Choroid plexus epithelial cell (primary cell): ENCODE measurements at regions not wholly inside any gene's neighbourhood (a gene's known extent, or its start where the extent isn't known, plus 50 kb on each side); places are given as distances from the start of the nearest gene placed in this dataset.
A peak's percentile ranks its signal among the peaks of the same experiment; 100 is the strongest.

Experiments
- DNase-seq: peaks from one replicate; pipeline ENCODE4 v3.0.0-alpha.2; 2010; ENCODE audit warnings: low read depth
- H3K4me3 ChIP-seq: 2 replicates; pipeline ENCODE4 v1.5.1; 2011; ENCODE audit warnings: low read depth, mild to moderate bottlenecking, control low read depth, low read length, moderate library complexity
- TF ChIP-seq, protein P1 (sequence below): conservative IDR thresholded peaks from 2 replicates; pipeline ENCODE4 v1.5.1; 2011; ENCODE audit warnings: low read depth, mild to moderate bottlenecking, control low read depth, inconsistent platforms, low read length, moderate library complexity

- TF ChIP-seq, protein P1, sequence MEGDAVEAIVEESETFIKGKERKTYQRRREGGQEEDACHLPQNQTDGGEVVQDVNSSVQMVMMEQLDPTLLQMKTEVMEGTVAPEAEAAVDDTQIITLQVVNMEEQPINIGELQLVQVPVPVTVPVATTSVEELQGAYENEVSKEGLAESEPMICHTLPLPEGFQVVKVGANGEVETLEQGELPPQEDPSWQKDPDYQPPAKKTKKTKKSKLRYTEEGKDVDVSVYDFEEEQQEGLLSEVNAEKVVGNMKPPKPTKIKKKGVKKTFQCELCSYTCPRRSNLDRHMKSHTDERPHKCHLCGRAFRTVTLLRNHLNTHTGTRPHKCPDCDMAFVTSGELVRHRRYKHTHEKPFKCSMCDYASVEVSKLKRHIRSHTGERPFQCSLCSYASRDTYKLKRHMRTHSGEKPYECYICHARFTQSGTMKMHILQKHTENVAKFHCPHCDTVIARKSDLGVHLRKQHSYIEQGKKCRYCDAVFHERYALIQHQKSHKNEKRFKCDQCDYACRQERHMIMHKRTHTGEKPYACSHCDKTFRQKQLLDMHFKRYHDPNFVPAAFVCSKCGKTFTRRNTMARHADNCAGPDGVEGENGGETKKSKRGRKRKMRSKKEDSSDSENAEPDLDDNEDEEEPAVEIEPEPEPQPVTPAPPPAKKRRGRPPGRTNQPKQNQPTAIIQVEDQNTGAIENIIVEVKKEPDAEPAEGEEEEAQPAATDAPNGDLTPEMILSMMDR, result no peak
- no peak overlapping the region for H3K4me3 ChIP-seq
- DNase-seq, result no peak
Observed at GRCh38 chr12:84730561-84731162, 181.9 kb downstream of the SLC6A15 start.

- peak; percentile 25 for DNase-seq
- TF ChIP-seq, protein P1, result no peak
Observed at GRCh38 chr12:84727961-84728360, 184.6 kb downstream of the SLC6A15 start.

DNA sequence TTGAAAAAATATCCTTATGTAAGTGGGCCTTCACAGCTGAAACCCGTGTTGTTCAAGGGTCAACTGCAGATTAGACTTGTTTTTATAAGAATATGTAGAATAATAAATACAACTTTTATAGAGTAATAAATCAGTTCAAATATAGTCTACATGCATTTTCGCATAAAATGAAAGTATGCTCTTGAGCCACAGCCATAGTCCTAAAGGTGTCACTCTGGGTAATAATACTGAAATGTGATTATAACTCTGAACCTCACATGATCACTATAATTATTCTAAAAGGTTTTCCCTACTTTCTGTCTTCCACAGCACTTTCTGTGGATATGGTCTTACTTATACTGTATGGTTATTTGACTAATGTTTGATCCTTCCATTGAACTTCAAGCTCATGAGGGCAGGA is 185.8 kb downstream of the SLC6A15 start:
- no peak for DNase-seq
- TF ChIP-seq, protein P1, result no peak
- no peak overlapping the region for H3K4me3 ChIP-seq

More at GRCh38 chr12:84727961-84728360, 184.6 kb downstream of the SLC6A15 start:
- H3K4me3 ChIP-seq, result no peak overlapping the region

- TF ChIP-seq, protein P1, result no peak
- DNase-seq, result no peak
- no peak overlapping the region for H3K4me3 ChIP-seq
Observed at GRCh38 chr12:84723988-84724387, 188.6 kb downstream of the SLC6A15 start.

GRCh38 chr12:84719997-84720396 is 192.6 kb downstream of the SLC6A15 start:
- no peak overlapping the region for H3K4me3 ChIP-seq
- TF ChIP-seq, protein P1, result no peak

GRCh38 chr12:84718906-84719305 is 193.7 kb downstream of the SLC6A15 start:
- no peak for DNase-seq
- no peak overlapping the region for H3K4me3 ChIP-seq
- TF ChIP-seq, protein P1, result no peak

More at GRCh38 chr12:84719997-84720396, 192.6 kb downstream of the SLC6A15 start:
- no peak for DNase-seq

- DNase-seq, result no peak
- TF ChIP-seq, protein P1, result no peak
- no peak overlapping the region for H3K4me3 ChIP-seq
Observed at GRCh38 chr12:84712747-84713146, 199.9 kb downstream of the SLC6A15 start.
